LoVo (cell line): ENCODE measurements at regions not wholly inside any gene's neighbourhood (a gene's known extent, or its start where the extent isn't known, plus 50 kb on each side); places are given as distances from the start of the nearest gene placed in this dataset.

Source experiments
- DNase-seq: peaks from one replicate; pipeline ENCODE4 v3.0.0-alpha.2; 2016; ENCODE audit warnings: low spot score

DNA sequence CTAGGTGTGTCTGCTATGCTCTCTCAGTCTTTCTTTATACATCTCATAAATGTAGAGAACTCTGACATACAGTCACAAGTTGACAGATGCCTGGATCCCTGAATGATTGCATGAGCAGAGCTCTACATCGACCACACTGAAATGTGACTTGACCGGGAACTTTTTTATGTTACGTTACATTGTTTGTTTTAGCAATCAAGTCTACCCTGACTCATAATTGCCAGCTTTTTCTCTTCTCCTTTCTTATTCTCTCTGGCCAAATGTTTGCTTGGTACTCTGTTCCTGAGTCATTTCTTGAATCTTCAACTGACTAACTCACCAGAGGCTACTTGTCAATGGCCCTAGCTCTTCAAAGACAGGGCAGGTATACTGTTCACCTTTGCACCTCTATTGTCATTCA lies 213.6 kb upstream of the DTNBP1 start:
- DNase-seq: no peak

DNA sequence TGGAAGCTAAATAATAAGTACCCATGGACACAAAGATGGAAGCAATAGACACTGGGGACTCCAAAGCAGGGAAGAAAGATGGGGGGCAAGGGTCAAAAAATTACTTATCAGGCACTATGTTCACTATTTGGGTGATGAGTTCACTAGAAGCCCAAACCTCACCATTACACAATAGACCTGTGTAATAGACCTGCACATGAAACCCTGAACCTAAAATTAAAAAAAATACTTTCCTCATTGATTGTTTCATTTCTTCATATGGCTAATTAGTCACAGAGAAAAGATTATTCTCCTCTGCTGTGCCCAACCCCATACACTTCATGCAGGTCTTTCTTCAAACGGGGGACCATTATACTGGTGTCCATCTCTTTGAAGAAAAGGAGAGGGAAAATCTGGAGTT lies 213.0 kb upstream of the DTNBP1 start:
- no peak for DNase-seq

DNA sequence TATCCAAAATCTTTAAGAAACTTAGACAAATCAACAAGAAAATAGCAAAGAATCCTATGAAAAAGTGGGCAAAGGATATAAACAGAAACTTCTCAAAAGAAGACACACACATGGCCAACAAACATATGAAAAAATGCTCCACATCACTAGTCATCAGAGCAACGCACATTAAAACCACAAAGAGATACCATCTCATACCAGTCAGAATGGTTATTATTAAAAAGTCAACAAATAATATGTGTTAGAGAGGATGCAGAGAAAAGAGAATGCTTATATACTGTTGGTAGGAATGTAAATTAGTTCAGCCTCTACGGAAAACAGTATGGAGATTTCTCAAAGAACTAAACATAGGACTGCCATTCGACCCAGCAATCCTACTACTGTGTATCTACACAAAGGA lies 212.0 kb upstream of the DTNBP1 start:
- DNase-seq: no peak

DNA sequence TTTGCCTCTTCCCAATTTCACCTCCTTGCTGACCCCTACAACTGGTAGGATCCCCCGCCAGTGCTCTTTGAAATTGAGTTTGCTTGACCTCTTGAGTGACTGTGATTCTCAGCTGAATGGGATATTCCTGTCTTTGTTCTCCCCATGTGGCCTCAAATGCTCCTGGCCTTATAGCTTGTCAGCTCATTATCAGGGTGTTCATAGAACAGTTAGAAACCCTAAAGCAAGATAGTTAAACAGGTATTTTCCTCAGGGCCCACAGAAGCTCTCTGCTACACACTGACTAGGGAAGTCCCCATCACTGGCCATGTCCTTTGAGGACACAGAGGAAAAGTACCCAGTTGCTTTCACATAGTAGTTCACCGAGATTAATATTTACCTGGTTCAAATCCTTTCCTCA lies 211.5 kb upstream of the DTNBP1 start:
- no peak for DNase-seq

DNA sequence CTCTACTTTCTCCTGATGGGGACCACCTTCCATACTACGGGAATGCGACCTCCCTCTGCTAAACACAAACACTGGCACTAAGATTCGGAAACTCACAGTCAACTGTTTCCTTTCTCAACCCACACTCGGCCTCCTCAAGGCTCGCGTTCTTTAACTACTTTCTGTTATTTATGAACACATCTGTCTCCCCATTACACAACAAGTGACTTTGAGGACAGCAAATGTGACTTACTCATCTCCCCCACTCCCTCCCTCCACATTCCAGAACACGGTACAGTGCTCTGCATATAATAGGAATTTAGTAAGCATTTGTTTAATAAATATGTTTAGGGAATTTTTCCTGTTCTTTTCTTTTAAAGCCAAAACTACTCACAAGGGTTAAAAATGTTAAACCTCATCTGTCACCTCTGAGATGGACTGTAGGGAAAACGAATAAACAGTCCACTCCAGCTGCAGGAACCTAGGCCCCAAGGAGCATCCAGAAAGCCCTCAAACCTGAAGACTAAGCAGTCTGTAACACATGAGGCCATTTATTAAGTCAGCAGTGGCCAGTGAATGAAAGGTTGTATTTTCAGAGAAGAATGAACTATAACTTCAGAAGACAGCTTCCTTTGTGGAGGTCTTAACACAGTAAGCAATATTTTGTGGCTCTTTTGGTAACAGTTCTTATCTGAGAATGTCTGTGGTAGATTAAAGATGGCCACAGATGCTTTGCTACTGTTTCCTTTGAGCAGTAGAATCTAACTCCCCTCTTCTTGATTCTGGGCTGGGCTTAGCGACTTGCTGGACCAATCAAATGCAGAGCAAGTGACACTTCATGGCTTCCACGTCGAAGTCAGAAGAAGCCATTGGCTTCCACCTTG lies 209.6 kb upstream of the DTNBP1 start:
- DNase-seq: no peak

DNA sequence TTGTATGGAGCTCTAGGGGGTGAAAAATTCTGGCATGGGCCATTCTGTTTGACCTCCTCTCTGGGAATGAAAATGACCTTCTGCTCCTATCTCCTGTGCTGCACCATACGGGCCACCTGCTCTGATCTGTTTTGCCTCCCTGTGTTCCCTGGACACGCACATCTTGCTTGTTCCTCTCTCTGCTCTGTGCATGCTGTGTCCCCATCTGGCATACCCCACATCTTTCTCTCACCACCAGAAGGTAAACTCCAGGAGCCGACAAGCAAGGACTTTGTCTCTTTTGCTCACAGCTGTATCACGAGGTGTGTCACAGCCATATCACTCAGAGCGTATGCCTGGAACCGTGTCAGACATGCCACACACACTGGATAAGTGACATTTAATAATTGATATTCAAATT lies 208.4 kb upstream of the DTNBP1 start:
- DNase-seq: no peak

DNA sequence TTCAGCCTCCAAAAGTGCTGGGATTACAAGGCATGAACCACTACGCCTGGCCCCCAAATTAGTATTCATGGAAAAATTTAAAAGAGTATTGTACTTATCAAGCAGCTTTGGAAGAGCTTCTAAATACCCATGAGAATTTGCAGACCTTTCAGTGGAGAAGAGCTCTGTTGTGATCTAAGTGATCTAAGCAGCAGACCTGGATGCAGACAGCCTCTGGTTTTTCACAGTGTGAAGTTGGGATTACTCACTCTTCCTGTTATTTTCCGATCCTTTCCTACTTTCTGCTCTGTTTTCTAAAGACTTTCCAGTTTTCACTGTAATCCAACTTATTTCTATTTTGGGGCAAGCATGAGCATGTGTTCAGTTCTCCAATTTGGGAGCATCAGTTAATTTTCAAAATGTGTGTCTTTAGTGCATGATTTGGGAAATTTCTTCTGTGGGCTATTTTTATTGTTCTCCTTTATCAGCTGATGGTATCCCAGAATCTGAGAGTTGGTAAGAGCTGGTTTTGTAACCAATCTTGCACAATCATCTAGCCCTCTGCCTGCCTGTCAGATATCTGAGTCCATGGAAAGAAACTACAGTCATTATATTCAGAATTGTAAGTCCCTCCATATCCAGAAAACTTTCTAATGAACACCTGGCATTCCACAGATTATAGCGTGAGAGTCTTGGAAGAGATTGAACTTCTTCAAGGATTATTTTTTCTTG lies 207.7 kb upstream of the DTNBP1 start:
- no peak for DNase-seq

DNA sequence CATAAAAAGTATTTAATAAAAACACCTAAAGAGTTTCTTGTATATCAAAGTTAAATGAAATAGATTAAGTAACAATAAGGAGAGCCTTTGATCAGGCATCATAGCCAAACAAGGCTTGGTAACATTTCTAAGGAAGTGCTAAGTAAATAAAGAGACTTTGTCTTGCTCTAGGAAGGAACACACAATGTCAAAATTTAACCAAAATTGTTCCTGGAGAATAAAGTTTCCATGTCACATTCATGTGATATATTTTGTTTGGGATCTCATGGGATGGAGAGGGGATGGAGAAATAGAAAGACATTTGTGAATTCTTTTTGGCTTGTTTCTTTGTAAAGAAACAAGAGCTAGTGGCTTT lies 201.9 kb upstream of the DTNBP1 start:
- no peak for DNase-seq

DNA sequence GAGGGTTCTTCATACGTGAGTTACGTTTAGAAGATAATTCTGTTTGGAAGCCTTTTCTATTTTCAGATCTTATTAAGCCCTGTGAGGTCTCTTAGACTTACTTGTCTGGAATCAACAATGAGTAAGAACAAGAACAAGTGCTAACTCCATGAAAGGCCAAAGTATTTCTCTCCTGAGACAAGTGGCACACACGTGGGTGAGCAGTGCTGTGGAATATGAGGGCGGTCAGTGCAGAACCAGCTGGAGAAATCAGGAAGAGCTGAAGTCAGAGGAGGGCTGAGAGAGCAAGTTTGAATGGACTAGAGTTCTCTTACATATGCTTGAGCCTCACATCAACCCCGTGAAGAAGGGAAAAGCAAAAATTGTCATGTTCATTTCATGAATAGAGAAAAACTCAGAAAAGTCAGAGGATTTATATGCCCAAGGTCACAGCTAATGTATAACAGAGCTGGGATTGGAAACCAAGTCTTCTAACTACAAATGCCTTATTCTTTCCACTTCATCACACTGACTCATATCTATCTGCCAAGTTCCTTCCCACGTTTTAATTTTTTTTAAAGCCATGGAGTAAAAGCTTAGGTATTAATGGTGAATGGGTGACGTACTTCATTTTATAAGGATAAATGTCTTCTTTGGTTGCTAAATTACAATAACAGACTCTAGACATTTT lies 201.3 kb upstream of the DTNBP1 start:
- no peak for DNase-seq

DNA sequence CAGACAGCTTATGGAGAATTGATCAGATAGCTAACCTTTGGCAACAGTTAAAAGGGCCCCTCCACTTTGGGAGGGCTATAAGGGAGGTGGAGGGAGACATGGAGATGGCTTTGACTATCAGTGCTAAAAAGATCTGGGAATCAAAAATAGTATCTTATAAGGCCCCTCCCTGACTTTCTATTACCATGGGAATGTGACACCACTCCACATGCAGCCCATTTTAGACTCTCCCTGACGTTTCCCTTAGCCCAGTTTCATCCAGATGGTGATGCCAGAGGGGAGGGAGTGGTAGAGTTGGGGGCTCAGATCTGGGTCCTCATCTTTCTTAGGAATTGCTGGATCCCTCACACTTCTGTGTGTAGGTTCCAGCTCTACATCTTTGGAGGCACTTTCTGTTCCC lies 200.0 kb upstream of the DTNBP1 start:
- no peak for DNase-seq

DNA sequence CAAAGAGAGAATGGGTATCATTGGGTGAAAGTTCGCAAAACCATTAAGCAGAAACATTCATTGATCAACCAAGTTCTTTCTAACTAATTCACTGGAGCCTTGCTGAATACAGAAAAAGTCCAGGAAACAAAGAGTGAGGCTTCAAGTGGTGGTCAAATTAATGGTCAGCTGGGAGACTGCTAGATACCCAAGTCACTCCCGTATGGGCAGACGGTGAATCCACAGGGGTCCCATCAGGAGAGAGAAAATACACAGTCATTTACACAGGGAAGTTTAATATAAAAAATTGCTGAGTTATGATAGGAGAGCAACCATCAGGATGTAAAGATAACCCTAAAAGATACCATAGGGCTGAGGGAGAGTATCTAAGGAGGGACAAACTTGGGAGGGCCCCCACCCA lies 198.7 kb upstream of the DTNBP1 start:
- DNase-seq: no peak

DNA sequence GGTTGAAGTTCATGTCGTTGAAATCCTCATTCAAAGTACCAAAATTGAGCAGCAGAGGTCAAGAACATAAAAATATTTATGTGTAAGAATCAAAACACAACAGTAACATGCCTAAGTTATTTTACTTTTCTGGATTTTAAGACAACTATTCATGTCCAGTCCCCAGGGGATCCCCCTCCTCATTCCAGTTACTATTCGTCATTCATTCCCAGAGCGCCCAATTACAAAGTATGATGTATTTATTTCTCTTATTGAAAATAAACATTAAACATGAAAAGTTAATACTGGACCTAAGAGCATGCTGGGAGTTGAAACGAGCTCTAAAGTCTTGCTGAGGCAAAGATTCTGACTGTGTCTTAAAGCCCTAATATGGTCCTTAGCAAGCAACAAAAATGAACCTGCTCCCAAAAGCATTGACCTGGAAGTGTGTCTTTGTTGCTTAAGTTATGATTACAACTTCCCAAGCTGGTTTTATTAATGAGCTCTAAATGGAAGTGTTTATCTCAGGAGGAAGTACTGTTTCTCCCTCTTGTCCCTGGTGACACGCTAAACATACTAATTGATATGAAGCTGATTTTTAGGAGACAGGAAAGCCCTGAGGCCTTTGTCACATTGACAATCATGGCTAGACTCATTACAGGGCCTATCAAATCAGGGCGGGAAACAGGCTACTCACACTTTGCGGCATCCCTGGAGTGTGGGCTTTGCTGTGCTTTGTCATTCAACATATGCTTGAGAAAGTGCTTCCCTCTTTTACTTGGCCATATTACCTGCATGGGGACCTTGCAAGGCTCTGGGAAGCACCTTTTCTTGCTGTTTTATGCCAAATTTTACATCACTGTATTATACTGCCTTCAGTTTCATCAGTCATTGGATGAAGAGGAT lies 192.2 kb upstream of the DTNBP1 start:
- no peak for DNase-seq

DNA sequence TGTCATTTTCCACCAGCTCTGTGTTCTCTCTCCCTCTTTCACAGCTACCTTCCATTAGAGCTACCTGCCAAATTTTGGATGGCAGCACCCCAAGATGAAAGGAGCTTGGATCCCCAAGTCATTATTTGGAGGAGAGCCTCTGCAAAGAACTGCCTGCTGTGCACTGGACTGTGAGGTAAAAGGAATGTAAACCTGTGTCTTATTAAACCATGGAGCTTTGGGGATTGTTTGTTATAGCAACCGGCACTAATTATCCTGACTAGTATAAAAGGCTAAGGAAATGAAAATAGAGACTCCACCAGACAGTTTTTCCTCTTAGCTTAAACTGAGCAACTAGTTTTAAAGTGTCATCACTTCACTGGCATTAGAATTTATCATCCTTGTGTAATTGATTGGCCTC lies 191.6 kb upstream of the DTNBP1 start:
- no peak for DNase-seq

DNA sequence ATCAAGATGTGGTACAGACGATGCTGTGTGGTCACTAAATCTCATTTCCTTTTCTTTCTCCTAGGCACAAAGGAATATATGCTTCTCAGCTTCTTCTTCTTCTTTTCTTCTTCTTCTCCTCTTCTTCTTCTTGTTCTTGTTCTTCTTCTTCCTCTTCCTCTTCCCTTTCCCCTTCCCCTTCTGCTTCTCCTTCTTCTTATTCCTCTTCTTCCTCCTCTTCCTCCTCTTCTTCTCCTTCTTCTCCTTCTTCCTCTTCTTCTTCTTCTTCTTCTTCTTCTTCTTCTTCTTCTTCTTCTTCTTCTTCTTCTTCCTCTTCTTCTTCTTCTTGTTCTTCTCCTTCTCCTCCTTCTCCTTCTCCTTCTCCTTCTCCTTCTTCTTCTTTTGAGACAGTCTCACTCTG lies 190.4 kb upstream of the DTNBP1 start:
- no peak for DNase-seq

DNA sequence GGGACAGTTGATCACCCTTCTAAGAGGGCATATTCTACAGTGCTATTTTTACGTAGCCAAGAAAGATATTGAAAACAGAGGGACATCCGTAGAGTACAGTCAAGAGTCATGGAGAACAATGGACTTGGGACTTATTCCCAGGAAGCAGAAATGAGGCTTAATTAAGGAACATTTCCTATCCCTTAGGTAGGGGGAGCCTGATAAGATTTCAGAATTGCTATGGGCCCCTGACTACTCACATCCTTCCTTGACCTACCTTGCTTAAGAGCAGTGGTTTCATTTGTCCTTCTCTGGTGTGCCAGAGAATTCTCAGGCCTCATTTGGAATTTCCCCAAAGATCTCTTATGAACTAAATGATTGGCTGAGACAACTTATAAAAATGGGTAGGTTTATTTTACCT lies 189.5 kb upstream of the DTNBP1 start:
- no peak for DNase-seq

DNA sequence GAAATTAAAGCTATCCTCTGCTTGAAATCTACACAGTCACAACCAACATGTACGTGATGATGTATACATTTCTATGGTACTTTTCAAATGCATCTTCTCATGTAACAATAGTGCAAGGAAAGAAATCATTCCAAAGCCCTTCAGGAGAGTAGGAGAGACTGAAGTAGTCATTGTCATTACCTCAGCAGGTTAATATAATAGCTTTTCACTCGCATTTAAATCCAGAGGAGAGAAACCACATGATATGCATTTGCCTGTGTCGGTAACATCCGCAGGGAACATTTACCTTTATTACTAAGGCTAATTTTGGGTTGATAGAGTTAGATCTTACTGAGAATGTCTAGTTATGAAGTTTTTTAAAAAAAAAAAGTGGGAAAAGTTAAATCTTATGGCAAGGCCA lies 186.6 kb upstream of the DTNBP1 start:
- DNase-seq: no peak

DNA sequence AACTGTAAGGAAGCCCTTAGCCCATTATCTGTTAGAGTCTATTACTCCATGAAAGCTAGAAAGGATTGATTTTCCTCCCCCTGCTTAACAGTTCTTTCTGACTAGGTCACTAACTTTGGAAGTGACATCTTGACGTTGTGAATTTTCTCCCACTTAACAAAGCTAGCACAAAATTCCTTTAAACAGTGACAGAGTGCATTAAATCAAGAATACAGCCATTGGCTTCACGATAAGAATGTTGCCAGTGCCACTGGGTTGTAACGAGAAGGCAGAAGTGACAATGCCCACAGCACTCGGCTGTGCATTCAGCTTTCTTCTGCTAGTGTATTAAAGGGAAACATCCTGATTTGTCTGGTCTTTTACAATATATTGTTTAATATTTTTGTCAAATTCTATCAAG lies 182.7 kb upstream of the DTNBP1 start:
- no peak for DNase-seq

DNA sequence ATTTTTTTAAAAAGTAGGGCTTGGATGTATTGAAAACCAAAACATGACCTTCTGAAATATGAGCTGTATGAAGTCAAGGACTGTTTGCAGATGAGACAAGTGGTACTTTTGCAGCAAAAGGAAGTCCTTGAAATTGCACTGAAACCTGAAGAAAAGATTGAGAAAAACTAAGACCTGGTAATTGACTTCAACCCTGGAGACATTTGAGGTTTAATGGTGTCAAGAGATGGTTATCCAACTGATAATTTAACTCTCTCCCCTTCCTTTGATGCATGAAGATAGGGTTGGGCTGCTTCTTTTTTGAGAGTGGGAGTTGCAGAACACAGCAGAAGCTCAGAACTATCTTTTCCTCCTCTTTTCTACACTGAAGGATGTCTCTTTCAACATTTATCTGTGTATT lies 180.9 kb upstream of the DTNBP1 start:
- DNase-seq: no peak

DNA sequence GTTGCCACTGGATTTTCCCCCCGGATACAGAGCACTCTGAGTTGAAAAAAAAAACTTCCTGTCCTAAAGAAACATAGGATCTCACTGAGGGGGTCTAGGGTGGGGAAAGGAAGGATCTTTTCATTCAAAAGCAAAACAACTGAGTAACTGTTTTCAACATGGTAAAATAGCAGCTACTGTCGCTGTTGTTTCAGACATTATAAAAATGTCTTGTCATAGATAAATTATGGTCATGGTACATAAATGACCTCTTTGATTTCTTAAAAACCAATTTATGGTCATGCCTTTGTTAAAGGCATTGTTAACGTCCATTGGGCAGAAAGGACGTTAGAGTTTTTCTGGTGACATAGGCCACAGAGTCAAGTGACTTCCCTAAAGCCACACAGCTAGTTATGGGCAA lies 180.4 kb upstream of the DTNBP1 start:
- DNase-seq: no peak

DNA sequence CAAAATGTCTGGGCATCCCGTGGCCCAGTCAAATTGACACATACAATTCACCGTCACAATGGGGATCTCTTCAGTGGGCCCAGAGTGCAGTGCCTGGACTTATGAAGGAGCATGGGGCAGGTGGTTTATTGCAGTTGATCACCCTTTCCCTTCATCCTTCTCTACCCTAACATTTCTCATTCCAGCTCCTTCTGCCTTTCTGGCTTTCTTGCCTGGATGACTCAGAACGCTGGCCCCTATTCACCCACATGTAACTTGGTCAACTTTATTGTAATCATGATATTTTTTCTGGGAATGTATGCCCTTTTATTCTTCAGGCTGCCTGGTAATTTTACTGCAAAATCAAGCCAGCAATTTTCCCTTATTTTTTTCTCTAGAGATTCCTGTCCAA lies 179.9 kb upstream of the DTNBP1 start:
- no peak for DNase-seq

DNA sequence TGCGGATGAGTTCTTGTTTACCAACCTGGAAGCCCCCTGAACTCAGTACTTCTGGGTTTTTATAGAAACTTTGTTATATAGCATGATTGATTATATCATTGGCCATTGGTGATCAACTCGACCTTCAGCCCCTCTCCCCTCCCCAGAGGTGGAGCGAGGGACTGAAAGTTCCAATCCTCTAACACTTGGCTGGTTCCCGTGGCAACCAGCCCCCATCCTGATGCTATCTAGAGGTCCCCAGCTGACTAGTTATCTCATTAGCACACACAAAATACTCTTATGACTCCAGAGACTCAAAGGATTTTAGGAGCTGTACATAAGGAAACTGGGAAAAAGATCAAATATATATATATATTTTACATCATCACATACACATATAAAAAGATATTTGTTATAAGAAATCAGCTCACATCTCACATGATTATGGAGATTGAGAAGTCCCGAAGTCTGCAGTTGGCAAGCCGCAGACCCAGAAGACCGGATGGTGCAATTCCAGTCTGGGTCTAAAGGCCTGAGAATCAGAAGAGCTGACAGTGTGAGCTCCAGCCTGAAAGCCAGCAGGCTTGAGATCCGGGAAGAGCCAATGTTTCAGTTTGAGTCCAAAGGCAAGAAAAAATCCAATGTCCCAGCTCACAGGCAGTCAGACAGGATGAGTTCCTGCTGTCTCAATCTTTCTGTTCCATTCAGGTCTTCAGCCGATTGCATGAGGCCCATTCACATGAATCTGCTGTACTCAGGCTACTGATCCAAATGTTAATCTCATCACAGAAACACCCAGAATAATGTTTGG lies 179.3 kb upstream of the DTNBP1 start:
- no peak for DNase-seq
